ENCODE measurements at regions not wholly inside any gene's neighbourhood (a gene's known extent, or its start where the extent isn't known, plus 50 kb on each side); places are given as distances from the start of the nearest gene placed in this dataset.
A peak's percentile ranks its signal among the peaks of the same experiment; 100 is the strongest.

- Mint-ChIP-seq H3K4me3 (ENCODE audit: unreplicated experiment) (peak overlapping the region; percentile 49), H3K27ac (ENCODE audit: unreplicated experiment) (no peak overlapping the region), H3K9me3 (ENCODE audit: unreplicated experiment) (peaks cover 6% of the 10 kb centered on the region), H3K27me3 (ENCODE audit: unreplicated experiment) (peaks cover 11% of the 10 kb centered on the region), H3K36me3 (ENCODE audit: unreplicated experiment) (no peaks in the 10 kb centered on the region), H3K4me1 (ENCODE audit: low read depth, unreplicated experiment) (peaks cover 9% of the 10 kb centered on the region)
- no peak for TF ChIP-seq CTCF (IDR thresholded peaks at IDR 0.05; ENCODE audit: partially characterized antibody, unreplicated experiment)
- no peak for DNase-seq
Measured at GRCh38 chrX:137428221-137428661, 137.7 kb upstream of the ZIC3 start.

- Mint-ChIP-seq H3K36me3 (ENCODE audit: unreplicated experiment) (no peaks in the 10 kb centered on the region), H3K4me1 (ENCODE audit: low read depth, unreplicated experiment) (peaks cover 9% of the 10 kb centered on the region), H3K27me3 (ENCODE audit: unreplicated experiment) (peaks cover 11% of the 10 kb centered on the region), H3K4me3 (ENCODE audit: unreplicated experiment) (peak overlapping the region; percentile 49), H3K9me3 (ENCODE audit: unreplicated experiment) (peaks cover 6% of the 10 kb centered on the region), H3K27ac (ENCODE audit: unreplicated experiment) (no peak overlapping the region)
- no peak for TF ChIP-seq CTCF (IDR thresholded peaks at IDR 0.05; ENCODE audit: partially characterized antibody, unreplicated experiment)
- DNase-seq: peak; percentile 18
Measured at GRCh38 chrX:137427816-137428215, 138.1 kb upstream of the ZIC3 start.

- Mint-ChIP-seq H3K4me1 (ENCODE audit: low read depth, unreplicated experiment) (peaks cover 9% of the 10 kb centered on the region), H3K4me3 (ENCODE audit: unreplicated experiment) (no peak overlapping the region), H3K27me3 (ENCODE audit: unreplicated experiment) (peaks cover 11% of the 10 kb centered on the region), H3K27ac (ENCODE audit: unreplicated experiment) (no peak overlapping the region), H3K9me3 (ENCODE audit: unreplicated experiment) (peaks cover 6% of the 10 kb centered on the region), H3K36me3 (ENCODE audit: unreplicated experiment) (no peaks in the 10 kb centered on the region)
- no peak for DNase-seq
- no peak for TF ChIP-seq CTCF (IDR thresholded peaks at IDR 0.05; ENCODE audit: partially characterized antibody, unreplicated experiment)
Measured at GRCh38 chrX:137427426-137427778, 138.5 kb upstream of the ZIC3 start.

GRCh38 chrX:137426695-137427425 lies 139.1 kb upstream of the ZIC3 start:
- peaks cover 11% of the 10 kb centered on the region for H3K27me3 Mint-ChIP-seq (ENCODE audit: unreplicated experiment)
- peak overlapping the region; percentile 74 for H3K4me3 Mint-ChIP-seq (ENCODE audit: unreplicated experiment)
- no peak for TF ChIP-seq CTCF (IDR thresholded peaks at IDR 0.05; ENCODE audit: partially characterized antibody, unreplicated experiment)
- no peak overlapping the region for H3K27ac Mint-ChIP-seq (ENCODE audit: unreplicated experiment)
- H3K4me1 Mint-ChIP-seq (ENCODE audit: low read depth, unreplicated experiment): peaks cover 9% of the 10 kb centered on the region
- DNase-seq: peak; percentile 28
- H3K9me3 Mint-ChIP-seq (ENCODE audit: unreplicated experiment): peaks cover 6% of the 10 kb centered on the region
- no peaks in the 10 kb centered on the region for H3K36me3 Mint-ChIP-seq (ENCODE audit: unreplicated experiment)

GRCh38 chrX:137425986-137426385 lies 139.9 kb upstream of the ZIC3 start:
- TF ChIP-seq CTCF (IDR thresholded peaks at IDR 0.05; ENCODE audit: partially characterized antibody, unreplicated experiment): no peak
- H3K4me3 Mint-ChIP-seq (ENCODE audit: unreplicated experiment): peak overlapping the region; percentile 79
- peaks cover 9% of the 10 kb centered on the region for H3K4me1 Mint-ChIP-seq (ENCODE audit: low read depth, unreplicated experiment)
- no peak for DNase-seq
- no peaks in the 10 kb centered on the region for H3K36me3 Mint-ChIP-seq (ENCODE audit: unreplicated experiment)
- no peak overlapping the region for H3K27ac Mint-ChIP-seq (ENCODE audit: unreplicated experiment)
- H3K27me3 Mint-ChIP-seq (ENCODE audit: unreplicated experiment): peaks cover 9% of the 10 kb centered on the region
- peaks cover 4% of the 10 kb centered on the region for H3K9me3 Mint-ChIP-seq (ENCODE audit: unreplicated experiment)
